ENCODE measurements at regions not wholly inside any gene's neighbourhood (a gene's known extent, or its start where the extent isn't known, plus 50 kb on each side); places are given as distances from the start of the nearest gene placed in this dataset.

- TF ChIP-seq CTCF (IDR thresholded peaks at IDR 0.05; ENCODE audit: control extremely low read depth, extremely low read depth): no peak
- H3K36me3 ChIP-seq (ENCODE audit: control insufficient read depth in 4 of 4, insufficient read depth in 4 of 4, low read length in 4 of 4): no peaks in the 10 kb centered on the region
- DNase-seq (no peak), ATAC-seq (ENCODE audit: insufficient read depth, low FRiP score) (no peak)
- WGBS, 2 donors: 85% methylated on average over 3 of the region's 3 CpGs
- no peak overlapping the region for H3K4me3 ChIP-seq
- no peak overlapping the region for H3K27ac ChIP-seq (ENCODE audit: low read depth in 1 of 2, low read length in 1 of 2)
- H3K9me3 ChIP-seq (ENCODE audit: control insufficient read depth in 4 of 4, insufficient read depth in 3 of 4, low read length in 3 of 4): no peaks in the 10 kb centered on the region
- no peak overlapping the region for H3K9ac ChIP-seq (ENCODE audit: insufficient read depth in 1 of 2, low read length in 2 of 2)
- peaks cover 0 to 42% (median 0%) of the 10 kb centered on the region in 5 donors for H3K4me1 ChIP-seq (ENCODE audit: control insufficient read depth in 5 of 5, insufficient read depth in 5 of 5, low read length in 5 of 5)
- no peaks in the 10 kb centered on the region for H3K27me3 ChIP-seq (ENCODE audit: control insufficient read depth in 3 of 3, insufficient read depth in 3 of 3, low read length in 2 of 3)
Measured at GRCh38 chr7:114818501-114818900, 103.4 kb upstream of the MDFIC start.

GRCh38 chr7:114819616-114820362 is 102.1 kb upstream of the MDFIC start:
- peak in 2 of 3 donors; percentile 60 to 69 for DNase-seq

GRCh38 chr7:114821030-114821900 is 100.6 kb upstream of the MDFIC start:
- H3K36me3 ChIP-seq (ENCODE audit: control insufficient read depth in 4 of 4, insufficient read depth in 4 of 4, low read length in 4 of 4): no peaks in the 10 kb centered on the region
- DNase-seq (peak; percentile 78 to 96 (median 96)), ATAC-seq (ENCODE audit: insufficient read depth, low FRiP score) (no peak)
- H3K9me3 ChIP-seq (ENCODE audit: control insufficient read depth in 4 of 4, insufficient read depth in 3 of 4, low read length in 3 of 4): no peaks in the 10 kb centered on the region
- H3K4me1 ChIP-seq (ENCODE audit: control insufficient read depth in 5 of 5, insufficient read depth in 5 of 5, low read length in 5 of 5): peaks cover 0 to 42% (median 0%) of the 10 kb centered on the region in 5 donors
- no peaks in the 10 kb centered on the region for H3K27me3 ChIP-seq (ENCODE audit: control insufficient read depth in 3 of 3, insufficient read depth in 3 of 3, low read length in 2 of 3)
- no peak overlapping the region for H3K9ac ChIP-seq (ENCODE audit: insufficient read depth in 1 of 2, low read length in 2 of 2)
- no peak for TF ChIP-seq CTCF (IDR thresholded peaks at IDR 0.05; ENCODE audit: control extremely low read depth, extremely low read depth)
- WGBS, 2 donors: 49 to 73% methylated on average over 6 of the region's 6 CpGs
- no peak overlapping the region for H3K27ac ChIP-seq (ENCODE audit: low read depth in 1 of 2, low read length in 1 of 2)
- no peak overlapping the region for H3K4me3 ChIP-seq

More at GRCh38 chr7:114819616-114820362, 102.1 kb upstream of the MDFIC start:
- H3K27me3 ChIP-seq (ENCODE audit: control insufficient read depth in 3 of 3, insufficient read depth in 3 of 3, low read length in 2 of 3): no peaks in the 10 kb centered on the region
- no peaks in the 10 kb centered on the region for H3K36me3 ChIP-seq (ENCODE audit: control insufficient read depth in 4 of 4, insufficient read depth in 4 of 4, low read length in 4 of 4)
- 78 to 79% methylated on average over 3 of the region's 3 CpGs for WGBS, 2 donors
- no peaks in the 10 kb centered on the region for H3K9me3 ChIP-seq (ENCODE audit: control insufficient read depth in 4 of 4, insufficient read depth in 3 of 4, low read length in 3 of 4)
- no peak overlapping the region for H3K4me3 ChIP-seq
- ATAC-seq (ENCODE audit: insufficient read depth, low FRiP score): peak; percentile 66
- no peak overlapping the region for H3K27ac ChIP-seq (ENCODE audit: low read depth in 1 of 2, low read length in 1 of 2)
- H3K9ac ChIP-seq (ENCODE audit: insufficient read depth in 1 of 2, low read length in 2 of 2): peak overlapping the region in 1 of 2 donors; percentile 36
- TF ChIP-seq CTCF (IDR thresholded peaks at IDR 0.05; ENCODE audit: control extremely low read depth, extremely low read depth): no peak
- H3K4me1 ChIP-seq (ENCODE audit: control insufficient read depth in 5 of 5, insufficient read depth in 5 of 5, low read length in 5 of 5): peaks cover 0 to 42% (median 0%) of the 10 kb centered on the region in 5 donors

All from lung (tissue), 11 donors.